Hematopoietic multipotent progenitor cell (in vitro differentiated cells): ENCODE measurements at regions not wholly inside any gene's neighbourhood (a gene's known extent, or its start where the extent isn't known, plus 50 kb on each side); places are given as distances from the start of the nearest gene placed in this dataset.
A peak's percentile ranks its signal among the peaks of the same experiment; 100 is the strongest.

Experiments used
- DNase-seq, 3 donors: peaks; one replicate each; pipeline ENCODE4 v3.0.0-alpha.2; 2011 to 2015; ENCODE audit warnings: low read depth in 2 of 3, low spot score in 2 of 3

- no peak for DNase-seq
Observed at GRCh38 chr4:138964716-138965426, 50.7 kb upstream of the NOCT start.

- no peak for DNase-seq
Observed at GRCh38 chr4:138963412-138963811, 52.2 kb upstream of the NOCT start.

DNA sequence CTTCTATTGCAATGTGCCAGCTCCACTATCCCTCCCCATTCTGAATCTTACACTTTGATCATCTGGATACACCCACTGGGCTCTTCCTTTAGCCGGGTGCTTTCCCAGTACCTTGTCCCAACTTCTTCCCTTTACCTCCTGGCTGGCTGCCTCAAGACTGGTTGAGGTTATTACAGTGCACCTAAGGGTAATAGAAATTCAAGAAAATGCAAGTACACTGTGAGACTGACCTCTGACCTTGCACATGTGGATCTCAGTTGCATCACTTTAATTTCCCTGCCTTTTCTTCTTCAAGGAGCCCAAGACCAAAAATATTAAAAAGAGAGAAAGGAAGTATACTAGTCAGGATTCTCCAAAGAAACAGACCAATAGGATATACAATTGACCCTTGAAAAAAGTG lies 53.9 kb upstream of the NOCT start:
- no peak for DNase-seq

GRCh38 chr4:138961129-138961528 lies 54.5 kb upstream of the NOCT start:
- no peak for DNase-seq

GRCh38 chr4:138960175-138960710 lies 55.3 kb upstream of the NOCT start:
- DNase-seq = no peak

- DNase-seq = peak in 1 of 3 donors; percentile 11
Observed at GRCh38 chr4:138959097-138959815, 56.3 kb upstream of the NOCT start.

DNA sequence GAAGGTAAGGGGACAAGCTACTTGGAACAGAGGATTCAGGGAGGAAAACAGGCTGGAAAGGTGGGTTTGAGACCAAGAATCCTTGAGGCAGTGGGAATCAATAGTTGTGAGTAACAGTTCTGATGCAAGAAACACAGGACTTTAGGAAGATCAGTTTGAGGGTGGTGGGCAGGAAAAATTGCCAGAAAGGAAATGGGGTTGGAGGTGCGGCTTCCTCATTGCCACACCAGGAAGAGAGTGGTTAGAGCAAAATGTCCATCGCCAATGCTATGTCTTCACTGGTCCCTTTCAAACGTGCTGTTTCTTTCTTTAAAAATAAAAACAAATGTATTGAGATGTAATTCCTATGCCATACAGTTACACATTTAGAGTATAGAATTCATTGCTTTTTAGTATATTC lies 57.1 kb upstream of the NOCT start:
- DNase-seq = no peak

GRCh38 chr4:138957302-138957701 lies 58.3 kb upstream of the NOCT start:
- DNase-seq = no peak

GRCh38 chr4:138954428-138954827 lies 61.2 kb upstream of the NOCT start:
- no peak for DNase-seq

GRCh38 chr4:138953961-138954371 lies 61.6 kb upstream of the NOCT start:
- peak in 1 of 3 donors; percentile 30 for DNase-seq

- no peak for DNase-seq
Observed at GRCh38 chr4:138952411-138952810, 63.2 kb upstream of the NOCT start.

GRCh38 chr4:138951764-138952163 lies 63.8 kb upstream of the NOCT start:
- DNase-seq = no peak

DNA sequence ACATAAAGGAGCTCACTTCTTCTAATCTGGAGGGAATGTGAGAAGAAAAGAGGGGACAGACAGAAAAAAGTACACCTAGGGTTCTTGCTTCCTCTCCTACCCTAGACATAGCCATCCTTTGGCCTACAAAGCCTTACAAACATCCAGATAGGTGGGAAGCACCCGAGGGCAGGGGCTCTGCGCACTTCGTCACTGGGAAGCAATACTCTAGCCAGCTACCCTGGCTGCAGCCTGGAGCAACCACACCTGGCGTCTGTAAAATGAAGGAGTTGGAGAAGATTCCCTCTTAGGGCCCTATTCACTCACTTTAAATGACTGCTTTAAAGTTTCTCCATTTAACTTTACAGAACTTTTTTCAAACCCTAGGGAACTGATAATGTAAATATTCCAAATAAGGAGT lies 65.7 kb upstream of the NOCT start:
- no peak for DNase-seq

- DNase-seq = no peak
Observed at GRCh38 chr4:138948918-138949317, 66.7 kb upstream of the NOCT start.

DNA sequence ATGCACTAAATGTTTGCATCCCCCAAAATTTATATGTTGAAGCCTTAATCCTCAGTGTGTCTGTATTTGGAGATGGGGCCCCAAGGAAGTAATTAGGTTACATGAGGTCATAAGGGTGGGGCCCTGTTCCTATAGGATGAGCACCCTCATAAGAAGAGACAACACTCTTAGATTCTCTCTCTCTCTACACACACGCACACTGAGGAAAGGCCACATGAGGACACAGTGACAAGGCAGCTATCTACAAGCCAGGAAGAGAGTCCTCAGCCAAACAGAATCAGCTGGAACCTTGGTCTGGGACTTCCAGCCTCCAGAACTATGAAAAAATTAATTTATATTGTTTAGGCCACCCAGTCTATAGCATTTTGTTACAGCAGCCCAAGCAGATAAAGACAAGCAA lies 69.3 kb upstream of the NOCT start:
- DNase-seq = no peak

GRCh38 chr4:138945840-138946239 lies 69.7 kb upstream of the NOCT start:
- DNase-seq = no peak

DNA sequence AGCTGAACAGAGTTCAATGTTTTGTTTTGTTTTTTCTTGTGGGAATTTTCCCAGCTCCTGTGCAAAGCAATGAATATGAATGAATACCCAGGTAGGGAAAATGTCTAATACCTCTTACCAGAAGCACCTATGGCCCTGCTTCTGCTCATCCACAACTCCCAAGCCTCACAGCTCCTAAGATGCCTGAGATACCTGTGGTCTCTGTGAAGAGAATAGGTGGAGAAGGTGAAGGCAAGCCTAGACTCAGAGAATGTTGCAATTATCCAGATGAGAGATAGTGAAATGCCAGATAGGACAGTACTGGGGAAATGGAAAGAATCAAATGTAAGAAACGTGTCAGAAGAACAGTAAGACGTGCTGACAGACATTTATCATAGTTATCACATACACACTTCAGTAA lies 70.2 kb upstream of the NOCT start:
- no peak for DNase-seq

GRCh38 chr4:138943893-138944292 lies 71.7 kb upstream of the NOCT start:
- no peak for DNase-seq

- no peak for DNase-seq
Observed at GRCh38 chr4:138941037-138941436, 74.5 kb upstream of the NOCT start.

- DNase-seq = no peak
Observed at GRCh38 chr4:138939960-138940359, 75.6 kb upstream of the NOCT start.

DNA sequence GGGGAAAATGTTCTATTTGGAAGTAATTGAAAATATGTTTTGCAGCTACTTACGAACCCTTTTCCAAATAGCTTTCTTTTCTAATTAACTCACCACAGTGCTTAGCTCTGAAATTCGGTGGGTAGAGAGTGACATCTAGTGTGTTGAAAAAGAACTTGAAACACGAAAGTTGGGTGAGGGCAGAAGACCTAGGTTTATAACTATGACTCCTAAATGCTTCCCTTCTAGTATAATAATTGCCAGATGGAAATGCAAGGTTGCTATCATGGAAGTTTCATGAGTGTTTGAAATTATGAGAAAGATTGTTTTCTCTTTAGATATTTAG lies 77.3 kb upstream of the NOCT start:
- DNase-seq = peak in 2 of 3 donors; percentile 32 to 70

DNA sequence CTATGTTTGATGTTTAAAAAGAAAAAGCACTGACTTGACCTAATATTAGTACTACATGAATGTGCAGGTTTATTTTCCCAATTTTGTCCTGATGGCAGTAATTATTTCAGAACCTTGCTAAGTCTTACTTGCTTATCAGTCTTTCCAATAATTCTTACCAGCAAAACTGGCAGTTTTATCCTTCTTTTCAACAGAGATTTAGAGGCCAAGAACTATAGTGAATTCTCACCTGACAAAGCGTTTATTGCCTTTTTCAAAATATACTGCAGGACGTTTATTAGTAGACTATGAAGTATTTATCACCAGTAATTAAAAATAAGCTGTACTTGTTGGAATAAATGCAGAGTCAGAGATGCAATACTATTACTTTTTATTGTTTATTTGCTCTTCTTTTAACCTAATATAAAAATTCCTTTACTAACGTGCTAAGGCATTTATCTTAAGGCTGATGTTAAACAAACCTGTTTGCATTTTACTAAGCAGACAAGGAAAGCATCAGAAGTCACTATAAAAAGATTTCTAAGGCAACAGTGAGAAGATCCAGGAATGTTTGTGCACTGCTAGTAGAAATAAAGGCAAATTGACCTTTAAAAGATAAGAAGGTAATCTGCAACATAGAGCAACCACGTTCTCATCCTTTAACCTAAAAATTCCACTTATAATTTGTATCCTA lies 80.3 kb upstream of the NOCT start:
- no peak for DNase-seq
